HL-60 (cell line): ENCODE measurements at regions not wholly inside any gene's neighbourhood (a gene's known extent, or its start where the extent isn't known, plus 50 kb on each side); places are given as distances from the start of the nearest gene placed in this dataset.

Experiments used
- DNase-seq, 2 experiments: peaks; one replicate each; pipeline ENCODE4 v3.0.0-alpha.2; 2010 to 2020; ENCODE audit warnings: low read depth in 1 of 2, low spot score in 1 of 2
- H3K27ac ChIP-seq: fragments of 250-450 bp; sonication (Bioruptor Pico); replicated peaks from 2 replicates; pipeline ENCODE4 v1.5.1; 2020; ENCODE audit warnings: mild to moderate bottlenecking, moderate library complexity
- H3K27me3 ChIP-seq: fragments of 250-450 bp; sonication (Bioruptor Pico); 2 replicates; pipeline ENCODE4 v1.5.1; 2021; ENCODE audit warnings: mild to moderate bottlenecking, moderate library complexity; ENCODE audit not compliant: insufficient read depth, poor library complexity, severe bottlenecking
- H3K4me3 ChIP-seq: replicated peaks from 2 replicates; pipeline ENCODE4 v1.5.1; 2011; ENCODE audit warnings: mild to moderate bottlenecking, control low read depth, low read length; ENCODE audit not compliant: insufficient read depth
- GABPA ChIP-seq: IDR thresholded peaks from 2 replicates; pipeline ENCODE4 v1.6.1; 2012; ENCODE audit warnings: low read depth
- POLR2AphosphoS5 ChIP-seq: IDR thresholded peaks from 2 replicates; pipeline ENCODE4 v1.6.1; 2012; ENCODE audit warnings: low read depth
- REST ChIP-seq: IDR thresholded peaks from 2 replicates; pipeline ENCODE4 v1.6.1; 2012; ENCODE audit warnings: low read depth; ENCODE audit not compliant: insufficient replicate concordance
- SPI1 ChIP-seq: IDR thresholded peaks from 2 replicates; pipeline ENCODE4 v1.6.1; 2012; ENCODE audit warnings: low read depth, mild to moderate bottlenecking, borderline replicate concordance
- TF ChIP-seq, protein P1 (sequence below): IDR thresholded peaks from one replicate; pipeline ENCODE4 v1.5.1; 2011; ENCODE audit warnings: low read length, control low read depth, inconsistent platforms; ENCODE audit not compliant: insufficient read depth

GRCh38 chr5:164801910-164802309 is 1296.5 kb downstream of the MAT2B start:
- no peak for DNase-seq
- TF ChIP-seq, protein P1, sequence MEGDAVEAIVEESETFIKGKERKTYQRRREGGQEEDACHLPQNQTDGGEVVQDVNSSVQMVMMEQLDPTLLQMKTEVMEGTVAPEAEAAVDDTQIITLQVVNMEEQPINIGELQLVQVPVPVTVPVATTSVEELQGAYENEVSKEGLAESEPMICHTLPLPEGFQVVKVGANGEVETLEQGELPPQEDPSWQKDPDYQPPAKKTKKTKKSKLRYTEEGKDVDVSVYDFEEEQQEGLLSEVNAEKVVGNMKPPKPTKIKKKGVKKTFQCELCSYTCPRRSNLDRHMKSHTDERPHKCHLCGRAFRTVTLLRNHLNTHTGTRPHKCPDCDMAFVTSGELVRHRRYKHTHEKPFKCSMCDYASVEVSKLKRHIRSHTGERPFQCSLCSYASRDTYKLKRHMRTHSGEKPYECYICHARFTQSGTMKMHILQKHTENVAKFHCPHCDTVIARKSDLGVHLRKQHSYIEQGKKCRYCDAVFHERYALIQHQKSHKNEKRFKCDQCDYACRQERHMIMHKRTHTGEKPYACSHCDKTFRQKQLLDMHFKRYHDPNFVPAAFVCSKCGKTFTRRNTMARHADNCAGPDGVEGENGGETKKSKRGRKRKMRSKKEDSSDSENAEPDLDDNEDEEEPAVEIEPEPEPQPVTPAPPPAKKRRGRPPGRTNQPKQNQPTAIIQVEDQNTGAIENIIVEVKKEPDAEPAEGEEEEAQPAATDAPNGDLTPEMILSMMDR = no peak
- TF ChIP-seq REST = no peak
- TF ChIP-seq GABPA = no peak
- no peak for TF ChIP-seq SPI1
- TF ChIP-seq POLR2AphosphoS5 = no peak
- Histone ChIP-seq H3K27me3 (no peaks in the 10 kb centered on the region), H3K4me3 (no peak overlapping the region), H3K27ac (no peak overlapping the region)

DNA sequence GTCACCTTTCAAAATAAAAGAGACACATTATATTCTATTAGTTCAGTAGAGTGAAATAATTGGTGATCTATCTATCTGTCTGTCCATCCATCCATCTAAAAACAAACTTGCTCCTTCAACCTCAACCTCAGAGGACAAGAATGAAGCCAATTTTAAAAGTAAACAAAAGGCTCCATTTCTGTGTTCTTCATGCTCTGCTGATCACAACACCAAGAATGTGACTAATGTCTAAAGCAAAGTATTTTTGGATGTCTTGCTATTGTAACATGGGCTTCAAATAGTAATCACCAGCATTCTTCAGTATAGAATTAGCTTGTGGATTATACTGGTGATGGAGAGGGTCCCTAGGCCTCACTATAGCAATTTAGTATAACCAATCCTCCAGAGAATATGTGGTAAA is 1304.4 kb downstream of the MAT2B start:
- Histone ChIP-seq H3K4me3 (no peak overlapping the region), H3K27ac (no peak overlapping the region), H3K27me3 (no peaks in the 10 kb centered on the region)
- no peak for DNase-seq
- TF ChIP-seq REST (no peak), SPI1 (no peak), GABPA (no peak), POLR2AphosphoS5 (no peak)
- TF ChIP-seq, protein P1 = no peak

DNA sequence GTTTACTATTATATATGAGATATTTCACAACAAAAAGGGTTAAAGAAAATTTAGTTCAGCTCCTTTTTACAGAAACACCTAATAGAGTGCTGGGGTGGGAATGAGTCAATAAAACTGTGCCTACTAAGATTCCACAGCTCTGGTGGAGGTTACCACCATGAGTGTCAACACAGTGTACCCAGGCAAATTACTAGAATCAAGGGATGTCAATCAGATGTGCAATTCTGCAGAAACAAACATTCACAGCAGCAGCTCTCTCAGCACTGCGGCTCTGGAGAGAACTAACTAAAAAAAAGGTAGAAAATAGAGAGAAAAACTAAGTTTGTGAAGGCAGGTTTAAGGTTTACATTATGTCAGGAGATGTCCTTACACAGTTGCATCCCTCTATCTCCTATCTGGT is 1313.0 kb downstream of the MAT2B start:
- no peak for DNase-seq
- no peaks in the 10 kb centered on the region for H3K27me3 ChIP-seq
- TF ChIP-seq GABPA = no peak
- TF ChIP-seq, protein P1 = no peak
- no peak for TF ChIP-seq SPI1
- no peak overlapping the region for H3K27ac ChIP-seq
- H3K4me3 ChIP-seq = no peak overlapping the region

GRCh38 chr5:164824671-164825070 is 1319.3 kb downstream of the MAT2B start:
- TF ChIP-seq POLR2AphosphoS5 (no peak), SPI1 (no peak), REST (no peak), GABPA (no peak)
- TF ChIP-seq, protein P1 = no peak
- DNase-seq = no peak
- H3K4me3 ChIP-seq = no peak overlapping the region
- no peaks in the 10 kb centered on the region for H3K27me3 ChIP-seq
- H3K27ac ChIP-seq = no peak overlapping the region
